HG03460 (cell line): ENCODE measurements at regions not wholly inside any gene's neighbourhood (a gene's known extent, or its start where the extent isn't known, plus 50 kb on each side); places are given as distances from the start of the nearest gene placed in this dataset.
"Not testable (repeated sequence)": the region's sequence is repeated elsewhere in the genome, so short reads cannot be mapped to it uniquely, and the experiment has no call there.

Experiments used
- ATAC-seq: cut with Tn5 transposase; IDR thresholded peaks from one replicate; pipeline ENCODE4 v1.9.1; 2021; ENCODE audit not compliant: unreplicated experiment

- ATAC-seq, result no peak
These were observed 293.4 kb upstream of the ACTBL2 start for GRCh38 chr5:57776035-57776434.

- ATAC-seq, result no peak
These were observed 291.8 kb upstream of the ACTBL2 start for GRCh38 chr5:57774439-57774838.

GRCh38 chr5:57772512-57772911, 289.9 kb upstream of the ACTBL2 start:
- ATAC-seq, result no peak

GRCh38 chr5:57770039-57770438, 287.4 kb upstream of the ACTBL2 start:
- no peak for ATAC-seq

- no peak for ATAC-seq
These were observed 286.1 kb upstream of the ACTBL2 start for GRCh38 chr5:57768745-57769144.

GRCh38 chr5:57764479-57765089, 282.0 kb upstream of the ACTBL2 start:
- no peak for ATAC-seq

GRCh38 chr5:57761513-57761912, 278.9 kb upstream of the ACTBL2 start:
- no peak for ATAC-seq

GRCh38 chr5:57754616-57755015, 272.0 kb upstream of the ACTBL2 start:
- ATAC-seq, result no peak

GRCh38 chr5:57753446-57753845, 270.8 kb upstream of the ACTBL2 start:
- no peak for ATAC-seq

GRCh38 chr5:57751710-57752109, 269.1 kb upstream of the ACTBL2 start:
- no peak for ATAC-seq

- ATAC-seq, result no peak
These were observed 268.3 kb upstream of the ACTBL2 start for GRCh38 chr5:57750891-57751290.

- ATAC-seq, result no peak
These were observed 267.7 kb upstream of the ACTBL2 start for GRCh38 chr5:57750282-57750681.

GRCh38 chr5:57749396-57749795, 266.8 kb upstream of the ACTBL2 start:
- ATAC-seq, result no peak

- no peak for ATAC-seq
These were observed 263.4 kb upstream of the ACTBL2 start for GRCh38 chr5:57745700-57746651.

- no peak for ATAC-seq
These were observed 262.4 kb upstream of the ACTBL2 start for GRCh38 chr5:57745029-57745428.

GRCh38 chr5:57741336-57741735, 258.7 kb upstream of the ACTBL2 start:
- ATAC-seq, result no peak

- ATAC-seq, result no peak
These were observed 256.2 kb upstream of the ACTBL2 start for GRCh38 chr5:57738787-57739186.

- ATAC-seq, result no peak
These were observed 255.7 kb upstream of the ACTBL2 start for GRCh38 chr5:57738301-57738700.

GRCh38 chr5:57736716-57737115, 254.1 kb upstream of the ACTBL2 start:
- no peak for ATAC-seq

- ATAC-seq, result not testable (repeated sequence)
These were observed 252.9 kb upstream of the ACTBL2 start for GRCh38 chr5:57735279-57736153.

- no peak for ATAC-seq
These were observed 251.7 kb upstream of the ACTBL2 start for GRCh38 chr5:57734296-57734695.
